HG02759 (cell line): ENCODE measurements at regions not wholly inside any gene's neighbourhood (a gene's known extent, or its start where the extent isn't known, plus 50 kb on each side); places are given as distances from the start of the nearest gene placed in this dataset.

Experiments
- ATAC-seq: cut with Tn5 transposase; IDR thresholded peaks from one replicate; pipeline ENCODE4 v1.9.1; 2021; ENCODE audit warnings: mild to moderate bottlenecking, moderate library complexity; ENCODE audit not compliant: unreplicated experiment

DNA sequence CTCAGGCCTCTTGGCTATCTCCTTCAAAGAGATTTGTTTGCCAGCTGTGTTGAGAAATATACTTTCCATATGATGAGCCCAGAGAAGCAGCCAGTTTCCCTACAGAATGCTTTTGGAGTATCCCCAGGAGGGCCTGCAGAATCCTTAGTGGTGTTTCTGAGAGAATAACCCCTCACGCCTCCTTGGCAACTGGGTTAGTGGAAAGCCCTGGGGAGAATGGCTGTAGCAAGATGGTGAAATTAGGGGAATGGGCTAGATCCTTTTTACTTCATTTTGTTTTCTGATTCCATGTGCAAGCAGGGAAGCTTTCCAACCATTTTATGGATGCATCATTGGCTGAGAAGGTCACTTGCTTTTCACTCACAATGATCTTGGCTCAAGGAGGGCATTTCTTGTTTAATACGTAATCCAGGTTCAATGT, 364.6 kb downstream of the DMRT2 start:
- ATAC-seq, result no peak

DNA sequence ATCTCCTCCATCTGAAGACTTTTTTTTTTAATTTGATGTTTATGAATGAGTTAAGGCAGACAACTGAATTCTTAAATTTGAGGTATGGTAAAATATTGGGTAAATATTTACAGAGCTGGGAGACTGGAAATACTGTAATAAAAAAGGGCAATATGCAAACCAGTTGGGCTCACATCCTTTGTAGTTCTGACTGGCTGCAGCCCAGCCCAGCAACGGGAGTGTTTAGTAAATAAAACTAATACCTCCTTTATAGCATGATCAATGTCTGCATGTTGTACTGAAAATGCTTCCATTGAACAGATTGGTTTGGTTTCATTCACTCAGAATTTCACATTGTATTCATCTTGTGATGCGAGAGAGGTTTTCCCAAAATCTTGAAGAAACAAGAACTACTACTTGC, 365.0 kb downstream of the DMRT2 start:
- no peak for ATAC-seq

DNA sequence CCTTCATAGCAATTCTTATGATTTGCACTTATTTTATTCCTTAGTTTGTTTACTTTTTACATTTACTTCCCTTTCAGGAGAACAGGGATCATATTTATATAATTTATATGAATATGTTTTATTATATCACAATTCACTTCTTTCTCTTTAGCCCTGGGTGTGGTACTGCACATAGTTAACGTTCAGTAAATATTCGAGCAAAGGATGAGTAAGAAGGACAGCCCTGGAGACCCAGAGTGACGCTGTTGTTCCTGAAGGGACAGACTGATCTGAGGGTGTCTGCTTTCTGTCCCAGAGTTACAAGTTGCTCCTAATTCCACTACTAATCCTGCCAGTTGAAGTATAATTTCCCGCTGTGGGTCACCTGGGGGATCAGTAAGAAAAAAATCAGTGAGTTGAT, 366.1 kb downstream of the DMRT2 start:
- no peak for ATAC-seq

DNA sequence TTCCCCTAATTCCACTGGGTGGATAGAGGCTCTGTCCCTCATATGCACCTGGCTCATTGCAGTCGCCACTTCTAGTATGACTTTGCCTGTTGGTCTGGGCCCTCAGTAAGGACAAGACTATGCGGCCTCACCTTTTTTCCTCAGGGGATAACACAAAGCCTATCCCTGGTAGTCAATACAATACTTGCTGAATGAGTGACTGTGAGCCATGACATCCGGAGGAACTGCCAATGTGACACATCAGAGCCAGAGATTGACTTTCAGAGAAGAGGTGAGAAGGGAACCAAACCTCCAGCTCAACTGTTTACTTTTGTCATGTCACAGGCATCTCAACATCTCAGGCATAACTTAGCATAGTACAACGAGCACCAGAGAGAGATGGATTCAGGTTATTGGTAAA, 371.3 kb downstream of the DMRT2 start:
- no peak for ATAC-seq

- no peak for ATAC-seq
Observed at GRCh38 chr9:1427875-1428274, 377.7 kb downstream of the DMRT2 start.

- no peak for ATAC-seq
Observed at GRCh38 chr9:1429297-1429696, 379.1 kb downstream of the DMRT2 start.

DNA sequence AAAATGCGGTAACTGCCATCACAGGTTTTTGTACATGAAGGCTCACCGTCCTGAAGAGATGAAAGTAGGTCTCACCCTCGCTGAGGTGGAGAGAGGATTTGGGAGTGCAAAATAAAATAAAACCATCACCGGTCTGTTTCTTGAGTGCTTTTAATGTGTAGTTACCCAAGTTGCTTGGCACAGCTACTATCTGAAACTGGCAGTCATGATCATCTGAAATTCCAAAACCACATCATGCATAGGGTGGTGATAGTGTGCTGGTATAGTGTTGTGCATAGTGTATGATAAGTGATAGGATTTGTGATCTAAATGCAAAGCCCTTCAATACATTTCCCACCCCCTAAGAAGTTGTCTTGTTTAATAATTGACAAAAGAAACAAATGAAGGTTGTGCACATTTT, 381.3 kb downstream of the DMRT2 start:
- no peak for ATAC-seq

DNA sequence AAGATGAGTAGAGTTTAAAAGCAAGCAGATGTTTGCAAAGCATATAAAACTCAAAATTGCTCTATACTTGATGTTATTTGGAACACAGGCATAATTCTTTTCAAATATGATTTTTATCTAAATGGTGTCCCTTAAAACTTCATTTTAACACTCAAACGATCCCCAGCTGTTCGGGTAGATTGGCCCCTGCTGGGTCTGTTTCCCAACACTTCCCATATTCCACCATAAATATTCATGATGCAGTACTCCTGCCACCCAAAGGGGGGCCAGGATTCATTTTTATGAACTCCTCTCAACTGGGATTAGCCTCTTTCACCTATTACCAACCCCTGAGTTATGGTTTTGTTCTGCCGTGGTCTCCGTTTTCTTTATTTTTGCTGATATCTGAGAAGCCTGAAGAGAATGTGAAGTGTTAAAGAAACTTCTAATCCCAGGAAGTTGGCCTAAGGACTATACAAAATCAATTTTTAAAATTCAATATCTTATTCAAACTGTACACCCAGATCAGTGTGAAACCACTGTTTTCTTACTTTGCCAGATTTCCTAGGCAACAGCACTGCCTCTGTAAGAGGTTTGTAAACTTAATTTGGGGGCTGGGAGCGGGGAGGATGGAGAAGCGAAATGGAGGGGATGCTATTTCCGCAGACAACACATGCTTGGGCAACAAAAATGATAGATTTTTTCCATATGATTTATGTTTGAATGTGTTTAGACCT, 384.1 kb downstream of the DMRT2 start:
- no peak for ATAC-seq

DNA sequence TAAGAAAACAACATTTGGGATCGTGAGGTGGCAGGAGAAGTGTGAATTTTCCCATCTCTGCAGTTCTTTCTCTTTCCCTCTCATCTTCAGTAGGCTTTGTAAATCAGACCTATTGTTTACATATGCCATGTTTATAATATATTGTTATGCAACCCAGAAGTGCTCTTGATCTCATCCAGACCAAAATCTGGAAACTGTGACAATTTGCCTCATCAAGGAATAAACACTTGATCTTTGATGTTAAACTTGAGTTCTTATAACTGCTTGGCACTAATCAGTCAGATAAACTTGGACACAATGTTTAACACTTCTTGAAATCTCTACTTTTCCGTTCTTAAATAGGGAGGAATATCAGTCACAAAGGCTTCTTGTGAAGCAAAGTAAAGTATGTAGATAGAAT, 384.7 kb downstream of the DMRT2 start:
- no peak for ATAC-seq

GRCh38 chr9:1440256-1440655, 390.1 kb downstream of the DMRT2 start:
- no peak for ATAC-seq

- ATAC-seq, result no peak
Observed at GRCh38 chr9:1442105-1442504, 391.9 kb downstream of the DMRT2 start.

- ATAC-seq, result no peak
Observed at GRCh38 chr9:1443450-1443849, 393.3 kb downstream of the DMRT2 start.

DNA sequence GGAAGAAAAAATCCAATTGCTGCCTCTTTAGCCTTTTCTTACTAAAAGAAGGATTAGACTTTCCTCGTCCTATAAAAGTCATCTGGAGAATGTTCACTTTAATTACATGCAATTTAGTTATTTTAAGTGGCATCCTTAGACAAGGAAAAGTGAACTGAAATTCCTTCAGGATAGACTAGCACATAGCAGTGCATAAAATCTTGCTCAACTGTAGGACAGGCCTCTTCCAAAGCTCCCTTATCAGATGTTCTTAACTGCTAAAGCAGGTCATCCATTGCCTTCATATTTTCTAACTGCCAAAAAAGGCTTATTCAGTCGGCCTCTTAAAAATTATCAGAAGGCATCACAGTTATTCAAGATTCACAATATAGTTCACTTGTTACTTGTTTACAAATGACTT, 396.5 kb downstream of the DMRT2 start:
- ATAC-seq, result no peak

DNA sequence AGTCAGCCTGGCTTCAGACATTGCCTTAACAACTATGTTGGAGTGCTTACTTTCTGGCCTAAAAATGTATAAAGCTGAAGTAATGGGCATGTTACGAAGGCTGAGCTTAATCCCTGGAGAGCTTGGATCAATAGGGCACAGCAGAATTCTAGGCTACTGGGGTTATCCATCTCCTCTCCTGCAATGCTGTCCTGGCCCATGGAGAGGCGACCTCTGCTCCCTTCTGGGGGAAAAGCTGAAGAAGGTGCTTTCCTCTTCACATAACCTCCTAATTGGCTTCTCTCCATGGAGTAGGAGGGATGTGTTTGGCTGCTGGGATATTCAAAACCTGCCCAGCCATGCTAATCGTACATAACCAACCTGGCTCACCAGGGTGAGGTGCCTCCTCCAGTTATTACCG, 403.5 kb downstream of the DMRT2 start:
- no peak for ATAC-seq

GRCh38 chr9:1454211-1454610, 404.1 kb downstream of the DMRT2 start:
- no peak for ATAC-seq

GRCh38 chr9:1454616-1455347, 404.6 kb downstream of the DMRT2 start:
- ATAC-seq, result no peak

DNA sequence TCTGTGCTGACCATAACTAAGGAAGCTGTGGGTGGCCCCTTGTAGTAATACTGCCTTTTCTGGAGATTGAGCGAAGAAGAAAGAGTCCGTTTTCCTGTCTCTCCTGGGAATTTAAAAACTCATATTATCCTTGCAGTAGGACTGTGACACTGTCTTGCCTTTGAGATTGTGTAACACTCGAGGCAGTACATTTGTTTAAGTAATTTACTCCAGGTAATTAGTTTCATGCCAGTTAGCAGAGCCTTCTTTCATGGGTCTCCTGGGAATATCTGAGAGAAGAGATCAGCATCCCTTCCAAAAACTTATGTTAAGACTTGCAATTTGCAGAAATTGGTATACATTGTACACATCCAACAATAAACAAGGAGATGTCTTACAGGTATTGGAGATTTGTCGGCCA, 405.6 kb downstream of the DMRT2 start:
- no peak for ATAC-seq

DNA sequence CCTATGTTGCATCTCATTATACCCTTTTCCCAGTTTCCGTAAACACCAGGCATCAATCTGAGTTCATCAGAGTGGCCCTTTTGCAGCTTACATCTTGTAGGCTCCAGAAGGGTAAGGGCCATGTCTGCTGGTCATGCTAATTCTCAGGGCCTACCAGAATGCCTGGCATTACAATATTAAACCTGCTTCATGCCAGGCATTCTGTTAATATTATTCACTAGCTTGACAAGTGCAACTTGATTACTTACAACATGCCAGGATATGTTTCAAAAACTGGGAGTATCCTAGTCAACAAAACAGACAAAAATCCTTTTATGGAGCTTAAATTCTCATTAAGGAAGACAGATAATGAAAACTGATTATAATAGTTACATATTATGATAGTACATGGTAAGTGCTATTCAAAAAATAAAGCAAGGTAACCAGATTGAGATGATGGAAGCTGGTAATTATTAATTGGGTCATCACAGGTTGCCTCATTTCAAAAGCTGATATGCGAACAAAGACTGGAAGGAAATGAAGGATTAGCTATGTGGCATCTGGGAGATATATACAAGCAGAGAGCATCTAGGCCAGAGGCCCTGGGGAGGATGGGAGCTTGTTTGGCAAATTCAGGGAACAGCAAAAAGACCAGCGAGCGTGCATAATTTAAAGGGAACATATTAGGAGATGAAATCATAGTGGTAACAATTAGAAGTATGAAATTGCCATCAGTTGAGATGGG, 406.3 kb downstream of the DMRT2 start:
- ATAC-seq, result no peak

DNA sequence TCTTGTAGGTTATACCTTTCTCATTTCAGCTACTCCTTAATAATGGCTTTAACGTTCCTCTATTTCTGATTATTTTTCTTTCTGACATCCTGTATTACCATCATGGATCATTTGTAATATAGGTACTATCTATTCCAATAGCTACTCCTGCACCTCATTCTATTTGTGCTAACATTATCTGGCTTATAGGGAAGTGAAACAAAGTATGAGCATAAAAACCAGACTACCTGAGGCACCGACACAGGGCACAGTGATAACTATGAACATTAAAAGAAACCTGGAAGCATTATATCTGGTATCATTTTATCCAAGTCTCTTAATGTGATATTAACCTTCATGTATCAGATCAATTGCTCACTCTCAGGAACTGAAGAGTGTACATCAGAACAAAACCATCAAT, 407.3 kb downstream of the DMRT2 start:
- ATAC-seq, result no peak

- ATAC-seq, result no peak
Observed at GRCh38 chr9:1458503-1458902, 408.3 kb downstream of the DMRT2 start.

DNA sequence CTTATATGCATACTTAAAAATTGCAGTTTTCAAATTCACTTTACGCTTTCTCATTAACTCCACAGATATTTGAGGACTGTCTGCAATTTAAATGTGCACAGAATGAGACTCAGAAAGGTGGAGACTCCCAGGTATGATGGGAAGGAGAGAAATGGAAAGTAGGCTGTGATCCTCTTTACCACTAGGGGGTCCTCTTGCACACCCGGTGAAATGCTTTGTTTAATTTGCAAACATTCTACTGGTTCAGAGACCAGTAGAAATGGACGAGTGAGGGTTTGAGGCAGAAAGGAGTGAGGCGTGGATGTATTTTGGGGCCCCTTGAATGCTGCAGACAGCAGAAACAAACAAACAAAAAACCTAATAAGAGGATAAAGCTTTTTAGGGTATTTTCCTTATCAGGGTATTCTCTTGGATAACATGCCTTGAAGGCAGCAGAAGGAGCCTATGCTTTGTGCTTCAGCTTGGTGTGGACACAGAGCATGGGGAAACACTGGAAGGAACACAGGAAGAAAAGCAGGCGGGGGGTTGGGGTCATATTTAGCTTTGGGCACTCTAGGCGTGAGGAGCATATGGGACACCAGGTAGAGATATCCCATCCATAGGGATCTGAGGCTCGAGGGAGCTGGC, 410.1 kb downstream of the DMRT2 start:
- peak; percentile 74 for ATAC-seq

DNA sequence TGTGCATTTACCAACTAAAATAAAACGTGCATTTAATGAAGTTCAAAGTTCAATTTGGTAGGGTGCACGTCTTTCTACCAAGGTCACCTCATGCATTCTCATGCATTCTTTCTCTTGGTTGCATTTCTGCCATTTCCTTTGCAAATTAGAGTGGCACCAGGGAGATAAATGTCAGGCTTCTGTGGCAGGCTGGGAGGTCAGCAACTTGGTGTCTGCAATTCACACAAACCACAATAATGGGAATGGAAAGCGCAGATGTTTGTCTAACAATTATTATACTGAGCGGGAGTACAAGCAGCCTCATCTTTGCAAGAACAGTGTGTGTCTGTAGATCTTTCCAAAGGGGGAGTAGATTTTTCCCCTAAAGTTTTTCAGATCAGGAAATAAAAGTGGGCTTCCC, 411.7 kb downstream of the DMRT2 start:
- no peak for ATAC-seq
